ENCODE measurements at regions not wholly inside any gene's neighbourhood (a gene's known extent, or its start where the extent isn't known, plus 50 kb on each side); places are given as distances from the start of the nearest gene placed in this dataset.

GRCh38 chr12:42015051-42015461 lies 129.6 kb downstream of the GXYLT1 start:
- TF ChIP-seq CTCF (IDR thresholded peaks at IDR 0.05; ENCODE audit: low read depth, low read length, poor library complexity, severe bottlenecking) (no peak), EZH2phosphoT487 (IDR thresholded peaks at IDR 0.05; ENCODE audit: borderline replicate concordance, low read length) (no peak)

Data from DOHH2 (cell line).